GM10248 (cell line): ENCODE measurements at regions not wholly inside any gene's neighbourhood (a gene's known extent, or its start where the extent isn't known, plus 50 kb on each side); places are given as distances from the start of the nearest gene placed in this dataset.

Experiments used
- CTCF ChIA-PET: fragments of 300-600 bp; sonication (Branson Sonifier 250); formaldehyde crosslinking; extraction: SDS; loops from one replicate; lab custom pipeline; 2021; ENCODE audit warnings: antibody characterized with exemption; lab: Yijun Ruan, JAX
- POLR2A ChIA-PET: fragments of 350-650 bp; sonication (Branson Sonifier 250); formaldehyde crosslinking; extraction: SDS; loops from one replicate; lab custom pipeline; 2020; ENCODE audit warnings: antibody characterized with exemption; lab: Yijun Ruan, JAX
- DNase-seq: peaks from one replicate; pipeline ENCODE4 v3.0.0; 2012; ENCODE audit errors: extremely low spot score
- TF ChIP-seq, protein P1 (sequence below): IDR thresholded peaks from 2 replicates; pipeline ENCODE4 v1.5.1; 2012; ENCODE audit warnings: mild to moderate bottlenecking, low read depth; ENCODE audit errors: extremely low read depth, missing control alignments, control extremely low read depth

DNA sequence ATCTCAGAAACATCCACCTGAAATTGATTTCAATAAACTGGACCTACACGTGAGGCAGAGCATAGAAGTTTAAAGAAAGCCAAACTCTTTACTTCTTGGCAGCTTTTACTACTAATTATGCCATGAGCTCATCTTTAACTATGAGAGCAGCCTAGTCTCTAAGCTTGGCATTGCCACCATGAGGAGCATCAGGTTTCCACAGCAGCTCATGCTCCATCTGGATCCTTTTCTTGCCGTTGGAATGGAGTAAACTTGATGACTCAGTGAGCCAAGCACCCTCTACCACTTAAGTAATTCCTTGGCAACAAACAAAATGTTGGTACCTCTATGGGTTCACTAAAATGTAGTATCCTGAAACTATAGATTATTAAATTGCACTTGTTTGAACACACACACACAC, 583.2 kb downstream of the EPHA3 start:
- ChIA-PET CTCF (interaction anchor here (0.6 kb wide), 1 partner anchor 9 kb away, joined by 4 read pairs; no protein-coding TSS in a partner anchor), POLR2A (no interaction called here)
- TF ChIP-seq, protein P1, sequence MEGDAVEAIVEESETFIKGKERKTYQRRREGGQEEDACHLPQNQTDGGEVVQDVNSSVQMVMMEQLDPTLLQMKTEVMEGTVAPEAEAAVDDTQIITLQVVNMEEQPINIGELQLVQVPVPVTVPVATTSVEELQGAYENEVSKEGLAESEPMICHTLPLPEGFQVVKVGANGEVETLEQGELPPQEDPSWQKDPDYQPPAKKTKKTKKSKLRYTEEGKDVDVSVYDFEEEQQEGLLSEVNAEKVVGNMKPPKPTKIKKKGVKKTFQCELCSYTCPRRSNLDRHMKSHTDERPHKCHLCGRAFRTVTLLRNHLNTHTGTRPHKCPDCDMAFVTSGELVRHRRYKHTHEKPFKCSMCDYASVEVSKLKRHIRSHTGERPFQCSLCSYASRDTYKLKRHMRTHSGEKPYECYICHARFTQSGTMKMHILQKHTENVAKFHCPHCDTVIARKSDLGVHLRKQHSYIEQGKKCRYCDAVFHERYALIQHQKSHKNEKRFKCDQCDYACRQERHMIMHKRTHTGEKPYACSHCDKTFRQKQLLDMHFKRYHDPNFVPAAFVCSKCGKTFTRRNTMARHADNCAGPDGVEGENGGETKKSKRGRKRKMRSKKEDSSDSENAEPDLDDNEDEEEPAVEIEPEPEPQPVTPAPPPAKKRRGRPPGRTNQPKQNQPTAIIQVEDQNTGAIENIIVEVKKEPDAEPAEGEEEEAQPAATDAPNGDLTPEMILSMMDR = no peak
- no peak for DNase-seq

DNA sequence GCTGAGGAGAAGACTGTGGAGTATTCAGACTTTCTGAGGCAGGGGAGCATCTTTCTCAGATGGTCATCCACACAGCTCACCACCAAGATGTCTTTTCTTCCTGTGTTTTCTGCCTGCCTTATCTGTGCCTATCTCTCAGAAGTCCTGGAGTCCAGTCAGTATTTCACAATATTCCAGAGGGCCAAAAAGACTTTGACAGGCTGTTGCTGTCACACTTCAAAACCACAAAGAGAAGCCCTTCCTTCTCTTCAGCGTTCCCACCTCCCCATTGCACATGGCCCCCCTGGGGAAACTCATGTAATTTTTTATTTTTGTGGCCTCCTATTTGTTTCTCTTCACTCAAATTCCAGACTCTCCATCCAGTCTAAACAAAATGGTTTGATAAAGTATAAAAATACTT, 585.2 kb downstream of the EPHA3 start:
- ChIA-PET POLR2A (no interaction called here), CTCF (no interaction called here)
- no peak for DNase-seq
- TF ChIP-seq, protein P1 = no peak

- TF ChIP-seq, protein P1 = no peak
- ChIA-PET CTCF (no interaction called here), POLR2A (no interaction called here)
- DNase-seq = no peak
Observed at GRCh38 chr3:89697321-89697916, 590.0 kb downstream of the EPHA3 start.

DNA sequence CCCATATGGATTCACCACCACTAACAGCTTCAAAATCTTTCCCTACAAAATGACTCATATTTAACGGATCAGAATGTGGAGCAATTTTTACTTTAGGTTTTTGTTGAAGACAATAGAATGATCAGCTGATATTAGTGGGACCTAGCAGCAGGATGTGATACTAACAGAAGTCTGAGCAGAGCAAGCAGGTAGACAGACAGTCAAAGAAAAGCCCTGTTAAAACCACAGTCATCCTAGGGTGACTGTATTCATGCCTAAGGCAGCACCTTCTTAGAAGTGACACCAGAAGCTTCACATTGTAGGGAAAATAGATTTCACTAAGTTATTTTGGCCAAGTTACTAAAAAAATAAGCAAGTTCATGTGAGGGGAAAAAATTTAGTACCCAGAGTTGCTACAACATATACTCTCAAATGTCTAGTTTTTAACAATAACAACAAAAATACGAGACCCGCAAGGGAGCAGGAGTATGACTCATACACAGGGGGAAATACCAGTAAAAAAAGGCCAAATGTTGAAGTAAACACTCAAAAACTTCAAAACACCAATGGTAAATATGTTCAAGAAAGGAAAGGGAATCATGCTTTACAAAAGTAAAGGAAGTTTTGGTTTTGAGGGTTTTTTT, 590.9 kb downstream of the EPHA3 start:
- no peak for DNase-seq
- ChIA-PET CTCF (no interaction called here), POLR2A (no interaction called here)
- TF ChIP-seq, protein P1 = no peak

GRCh38 chr3:89699229-89699628, 591.8 kb downstream of the EPHA3 start:
- ChIA-PET POLR2A (no interaction called here), CTCF (no interaction called here)
- DNase-seq = no peak
- TF ChIP-seq, protein P1 = no peak

GRCh38 chr3:89699771-89700170, 592.4 kb downstream of the EPHA3 start:
- DNase-seq = no peak
- TF ChIP-seq, protein P1 = no peak
- ChIA-PET CTCF (no interaction called here), POLR2A (no interaction called here)
